Breast epithelium (tissue), 4 donors: ENCODE measurements at regions not wholly inside any gene's neighbourhood (a gene's known extent, or its start where the extent isn't known, plus 50 kb on each side); places are given as distances from the start of the nearest gene placed in this dataset.

Source experiments
- DNase-seq, 2 donors: peaks; one replicate each; pipeline ENCODE4 v3.0.0-alpha.2; 2019; ENCODE audit warnings: low spot score in 2 of 2
- H3K27ac ChIP-seq, 2 donors: fragments of 200-600 bp; sonication (generic) in 1 of 2; one replicate each; pipeline ENCODE4 v1.5.1; 2016 to 2019; ENCODE audit warnings: mild to moderate bottlenecking in 1 of 2
- H3K27me3 ChIP-seq, 2 donors: fragments of 200-600 bp; sonication (generic) in 1 of 2; one replicate each; pipeline versions ENCODE4 v1.5.1 to v1.6.0; 2017 to 2019; ENCODE audit warnings: control low read depth in 1 of 2, mild to moderate bottlenecking in 1 of 2
- H3K36me3 ChIP-seq: fragments of 200-600 bp; one replicate; pipeline ENCODE4 v1.5.1; 2019
- H3K4me1 ChIP-seq, 2 donors: fragments of 200-600 bp; sonication (generic); one replicate each; pipeline ENCODE4 v1.5.1; 2016 to 2019; ENCODE audit warnings: control low read depth in 1 of 2
- H3K4me3 ChIP-seq, 3 donors: fragments of 200-600 bp; sonication (generic); 1 replicate in 2 of 3; 2 replicates in 1 of 3; pipeline ENCODE4 v1.5.1; 2016 to 2019; ENCODE audit warnings: mild to moderate bottlenecking in 3 of 3, moderate library complexity in 2 of 3
- H3K9me3 ChIP-seq, 2 donors: fragments of 200-600 bp; sonication (generic) in 1 of 2; one replicate each; pipeline ENCODE4 v1.5.1; 2016 to 2019; ENCODE audit warnings: control low read depth in 1 of 2
- POLR2A ChIP-seq: fragments of 450-650 bp; IDR thresholded peaks from one replicate; pipeline ENCODE4 v1.6.1; 2016; ENCODE audit warnings: antibody characterized with exemption, mild to moderate bottlenecking, moderate library complexity
- POLR2AphosphoS5 ChIP-seq, 3 donors: sonication (generic); formaldehyde crosslinking; IDR thresholded peaks; one replicate each; pipeline ENCODE4 v1.6.1; 2017; ENCODE audit warnings: antibody characterized with exemption in 3 of 3
- intact Hi-C: fragments of 100-400 bp; cut with DNase I; formaldehyde crosslinking; loops from one replicate; pipeline ENCODE4 v1.15.1; 2023; ENCODE audit warnings: low total_unique reads
- TF ChIP-seq, protein P1 (sequence below), 3 donors: fragments of 450-650 bp; IDR thresholded peaks; one replicate each; pipeline ENCODE4 v1.5.1; 2016 to 2017; ENCODE audit warnings: antibody characterized with exemption in 3 of 3, mild to moderate bottlenecking in 3 of 3, moderate library complexity in 3 of 3

DNA sequence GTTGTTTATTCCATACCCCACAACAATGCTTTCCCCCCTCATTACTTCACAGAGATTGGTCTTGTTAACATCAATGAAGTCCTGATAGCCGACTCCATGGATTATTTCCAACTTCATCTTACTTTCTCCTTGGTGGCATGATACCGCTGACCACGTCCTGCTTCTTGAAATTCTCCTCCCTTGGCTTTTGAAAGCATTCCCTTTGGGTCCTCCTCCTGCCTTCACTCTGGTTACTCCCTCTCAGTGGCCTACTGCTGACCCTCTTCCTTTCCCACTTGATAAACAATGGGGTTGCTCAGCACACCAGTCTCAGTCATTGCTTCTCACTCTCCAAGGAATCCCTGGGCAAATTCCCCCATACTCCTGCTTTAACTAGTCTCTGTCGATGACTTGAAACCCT is 283.9 kb downstream of the SEC61B start:
- Histone ChIP-seq H3K9me3 (no peaks in the 10 kb centered on the region), H3K27ac (no peak overlapping the region), H3K4me1 (no peaks in the 10 kb centered on the region), H3K4me3 (no peak overlapping the region), H3K27me3 (no peaks in the 10 kb centered on the region), H3K36me3 (no peaks in the 10 kb centered on the region)
- intact Hi-C loops, result no loop called here
- no peak for DNase-seq
- TF ChIP-seq, protein P1, sequence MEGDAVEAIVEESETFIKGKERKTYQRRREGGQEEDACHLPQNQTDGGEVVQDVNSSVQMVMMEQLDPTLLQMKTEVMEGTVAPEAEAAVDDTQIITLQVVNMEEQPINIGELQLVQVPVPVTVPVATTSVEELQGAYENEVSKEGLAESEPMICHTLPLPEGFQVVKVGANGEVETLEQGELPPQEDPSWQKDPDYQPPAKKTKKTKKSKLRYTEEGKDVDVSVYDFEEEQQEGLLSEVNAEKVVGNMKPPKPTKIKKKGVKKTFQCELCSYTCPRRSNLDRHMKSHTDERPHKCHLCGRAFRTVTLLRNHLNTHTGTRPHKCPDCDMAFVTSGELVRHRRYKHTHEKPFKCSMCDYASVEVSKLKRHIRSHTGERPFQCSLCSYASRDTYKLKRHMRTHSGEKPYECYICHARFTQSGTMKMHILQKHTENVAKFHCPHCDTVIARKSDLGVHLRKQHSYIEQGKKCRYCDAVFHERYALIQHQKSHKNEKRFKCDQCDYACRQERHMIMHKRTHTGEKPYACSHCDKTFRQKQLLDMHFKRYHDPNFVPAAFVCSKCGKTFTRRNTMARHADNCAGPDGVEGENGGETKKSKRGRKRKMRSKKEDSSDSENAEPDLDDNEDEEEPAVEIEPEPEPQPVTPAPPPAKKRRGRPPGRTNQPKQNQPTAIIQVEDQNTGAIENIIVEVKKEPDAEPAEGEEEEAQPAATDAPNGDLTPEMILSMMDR (IDR thresholded peaks at IDR 0.05), result no peak
- TF ChIP-seq POLR2A, result no peak
- no peak for TF ChIP-seq POLR2AphosphoS5 (IDR thresholded peaks at IDR 0.05)

- no peak for DNase-seq
- TF ChIP-seq POLR2A (no peak), POLR2AphosphoS5 (IDR thresholded peaks at IDR 0.05) (no peak)
- TF ChIP-seq, protein P1 (IDR thresholded peaks at IDR 0.05), result no peak
- Histone ChIP-seq H3K27ac (no peak overlapping the region), H3K4me1 (no peaks in the 10 kb centered on the region), H3K4me3 (no peak overlapping the region), H3K36me3 (no peaks in the 10 kb centered on the region), H3K9me3 (no peaks in the 10 kb centered on the region), H3K27me3 (no peaks in the 10 kb centered on the region)
- intact Hi-C loops, result no loop called here
Measured at GRCh38 chr9:99506747-99507348, 284.8 kb downstream of the SEC61B start.

- intact Hi-C loops, result no loop called here
- Histone ChIP-seq H3K4me3 (no peak overlapping the region), H3K27me3 (no peaks in the 10 kb centered on the region), H3K27ac (no peak overlapping the region), H3K36me3 (no peaks in the 10 kb centered on the region), H3K4me1 (no peaks in the 10 kb centered on the region), H3K9me3 (no peaks in the 10 kb centered on the region)
- no peak for DNase-seq
- TF ChIP-seq POLR2A (no peak), POLR2AphosphoS5 (IDR thresholded peaks at IDR 0.05) (no peak)
- TF ChIP-seq, protein P1 (IDR thresholded peaks at IDR 0.05), result no peak
Measured at GRCh38 chr9:99509065-99509745, 287.1 kb downstream of the SEC61B start.

DNA sequence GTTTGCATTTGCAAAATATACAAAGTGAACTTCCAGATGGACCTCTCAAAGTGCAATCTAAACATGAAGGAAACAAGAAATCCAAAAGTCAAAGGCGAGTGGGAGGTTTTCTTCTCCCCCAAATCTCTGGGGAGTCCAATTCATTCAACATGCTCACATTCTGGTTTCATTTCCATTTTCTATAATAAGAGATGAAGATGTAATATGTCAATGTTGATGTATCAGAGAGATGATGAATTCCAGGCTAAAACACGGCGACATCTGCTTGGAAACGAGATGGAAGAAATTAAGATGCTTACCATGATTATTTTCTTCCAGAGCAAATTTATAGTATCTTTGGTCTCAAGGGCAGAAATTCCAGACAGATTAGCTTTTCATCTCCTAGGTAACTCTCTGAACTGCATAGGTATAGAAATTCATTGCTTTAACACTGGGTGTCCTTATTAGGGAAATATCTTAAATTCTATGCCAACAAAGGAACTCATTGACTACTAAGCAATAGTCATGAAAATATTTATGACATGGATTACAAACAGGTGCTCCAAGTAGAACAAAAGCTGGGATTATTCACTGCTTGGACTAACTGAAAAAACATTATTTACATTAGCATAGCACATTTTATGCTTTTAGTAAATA is 287.9 kb downstream of the SEC61B start:
- no peaks in the 10 kb centered on the region for H3K27me3 ChIP-seq

More for the DNA sequence above, 287.9 kb downstream of the SEC61B start:
- H3K27ac ChIP-seq, result no peak overlapping the region
- H3K4me1 ChIP-seq, result no peaks in the 10 kb centered on the region
- H3K9me3 ChIP-seq, result no peaks in the 10 kb centered on the region
- H3K4me3 ChIP-seq, result no peak overlapping the region
- no peaks in the 10 kb centered on the region for H3K36me3 ChIP-seq
- no peak for DNase-seq
- TF ChIP-seq POLR2A (no peak), POLR2AphosphoS5 (IDR thresholded peaks at IDR 0.05) (no peak)
- TF ChIP-seq, protein P1 (IDR thresholded peaks at IDR 0.05), result no peak
- intact Hi-C loops, result no loop called here
